ENCODE measurements at regions not wholly inside any gene's neighbourhood (a gene's known extent, or its start where the extent isn't known, plus 50 kb on each side); places are given as distances from the start of the nearest gene placed in this dataset.

GRCh38 chr18:38644875-38645641, 1079.5 kb upstream of the CELF4 start:
- TF ChIP-seq YY1 (IDR thresholded peaks at IDR 0.05; ENCODE audit: insufficient read depth, insufficient read length): no peak
- no peak for TF ChIP-seq ZNF274 (IDR thresholded peaks at IDR 0.05; ENCODE audit: low read depth, low read length)

Data from NT2/D1 (cell line).